ENCODE measurements at regions not wholly inside any gene's neighbourhood (a gene's known extent, or its start where the extent isn't known, plus 50 kb on each side); places are given as distances from the start of the nearest gene placed in this dataset.

DNA sequence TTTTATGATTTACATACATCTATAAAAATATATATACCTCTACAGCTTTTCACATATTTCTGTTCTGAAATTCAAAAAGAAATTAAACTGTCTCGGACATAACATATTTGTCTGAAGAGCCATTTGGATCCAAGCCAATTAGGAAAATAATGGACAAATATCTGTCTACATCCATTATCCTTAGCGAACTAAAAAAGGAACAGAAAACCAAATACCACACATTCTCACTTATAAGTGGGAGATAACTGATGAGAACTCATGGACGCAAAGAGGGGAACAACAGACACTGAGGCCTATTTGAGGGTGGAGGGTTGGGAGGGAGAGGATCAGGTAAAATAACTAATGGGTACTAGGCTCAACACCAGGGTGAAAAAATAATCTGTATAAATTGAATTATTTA, 829.4 kb upstream of the ALCAM start:
- ATAC-seq (ENCODE audit: insufficient read depth, low FRiP score) (no peak), DNase-seq (no peak)
- H3K27me3 ChIP-seq (ENCODE audit: control insufficient read depth in 3 of 3, insufficient read depth in 3 of 3, low read length in 2 of 3) = no peaks in the 10 kb centered on the region
- no peaks in the 10 kb centered on the region for H3K4me1 ChIP-seq (ENCODE audit: control insufficient read depth in 5 of 5, insufficient read depth in 5 of 5, low read length in 5 of 5)
- TF ChIP-seq, protein P1, sequence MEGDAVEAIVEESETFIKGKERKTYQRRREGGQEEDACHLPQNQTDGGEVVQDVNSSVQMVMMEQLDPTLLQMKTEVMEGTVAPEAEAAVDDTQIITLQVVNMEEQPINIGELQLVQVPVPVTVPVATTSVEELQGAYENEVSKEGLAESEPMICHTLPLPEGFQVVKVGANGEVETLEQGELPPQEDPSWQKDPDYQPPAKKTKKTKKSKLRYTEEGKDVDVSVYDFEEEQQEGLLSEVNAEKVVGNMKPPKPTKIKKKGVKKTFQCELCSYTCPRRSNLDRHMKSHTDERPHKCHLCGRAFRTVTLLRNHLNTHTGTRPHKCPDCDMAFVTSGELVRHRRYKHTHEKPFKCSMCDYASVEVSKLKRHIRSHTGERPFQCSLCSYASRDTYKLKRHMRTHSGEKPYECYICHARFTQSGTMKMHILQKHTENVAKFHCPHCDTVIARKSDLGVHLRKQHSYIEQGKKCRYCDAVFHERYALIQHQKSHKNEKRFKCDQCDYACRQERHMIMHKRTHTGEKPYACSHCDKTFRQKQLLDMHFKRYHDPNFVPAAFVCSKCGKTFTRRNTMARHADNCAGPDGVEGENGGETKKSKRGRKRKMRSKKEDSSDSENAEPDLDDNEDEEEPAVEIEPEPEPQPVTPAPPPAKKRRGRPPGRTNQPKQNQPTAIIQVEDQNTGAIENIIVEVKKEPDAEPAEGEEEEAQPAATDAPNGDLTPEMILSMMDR (IDR thresholded peaks at IDR 0.05; ENCODE audit: control extremely low read depth, extremely low read depth) = no peak
- H3K9me3 ChIP-seq (ENCODE audit: control insufficient read depth in 4 of 4, insufficient read depth in 3 of 4, low read length in 3 of 4) = peaks cover 0 to 6% (median 3%) of the 10 kb centered on the region in 4 donors
- no peak overlapping the region for H3K27ac ChIP-seq (ENCODE audit: low read depth in 1 of 2, low read length in 1 of 2)
- WGBS, 2 donors = 78 to 87% methylated on average over 3 of the region's 3 CpGs
- H3K4me3 ChIP-seq = no peak overlapping the region
- no peak overlapping the region for H3K9ac ChIP-seq (ENCODE audit: insufficient read depth in 1 of 2, low read length in 2 of 2)
- H3K36me3 ChIP-seq (ENCODE audit: control insufficient read depth in 4 of 4, insufficient read depth in 4 of 4, low read length in 4 of 4) = no peaks in the 10 kb centered on the region

DNA sequence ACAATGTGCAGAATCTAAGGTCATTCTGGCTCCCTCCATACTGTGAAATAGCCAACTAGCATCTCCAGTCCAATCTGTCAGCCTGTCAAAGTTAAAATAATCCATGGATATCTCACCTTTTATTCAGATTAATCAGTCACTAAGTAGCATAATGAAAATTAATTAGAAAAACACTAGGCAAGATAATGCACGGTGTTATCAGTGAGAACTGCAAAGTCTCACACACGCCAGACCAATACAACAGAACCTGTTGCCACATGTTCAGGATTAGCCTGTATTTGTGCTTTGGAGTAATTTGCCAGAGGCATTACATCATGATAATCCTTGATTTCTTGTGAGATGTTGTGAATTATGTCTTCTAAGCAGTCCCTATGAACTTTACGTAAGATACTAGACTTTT, 820.4 kb upstream of the ALCAM start:
- no peaks in the 10 kb centered on the region for H3K9me3 ChIP-seq (ENCODE audit: control insufficient read depth in 4 of 4, insufficient read depth in 3 of 4, low read length in 3 of 4)
- no peak for DNase-seq
- no peak for ATAC-seq (ENCODE audit: insufficient read depth, low FRiP score)
- no peaks in the 10 kb centered on the region for H3K36me3 ChIP-seq (ENCODE audit: control insufficient read depth in 4 of 4, insufficient read depth in 4 of 4, low read length in 4 of 4)
- WGBS, 2 donors = 84 to 92% methylated on average over 3 of the region's 3 CpGs
- H3K4me3 ChIP-seq = no peak overlapping the region
- no peaks in the 10 kb centered on the region for H3K27me3 ChIP-seq (ENCODE audit: control insufficient read depth in 3 of 3, insufficient read depth in 3 of 3, low read length in 2 of 3)
- H3K4me1 ChIP-seq (ENCODE audit: control insufficient read depth in 5 of 5, insufficient read depth in 5 of 5, low read length in 5 of 5) = no peaks in the 10 kb centered on the region
- H3K27ac ChIP-seq (ENCODE audit: low read depth in 1 of 2, low read length in 1 of 2) = no peak overlapping the region
- TF ChIP-seq, protein P1 (IDR thresholded peaks at IDR 0.05; ENCODE audit: control extremely low read depth, extremely low read depth) = no peak
- no peak overlapping the region for H3K9ac ChIP-seq (ENCODE audit: insufficient read depth in 1 of 2, low read length in 2 of 2)

DNA sequence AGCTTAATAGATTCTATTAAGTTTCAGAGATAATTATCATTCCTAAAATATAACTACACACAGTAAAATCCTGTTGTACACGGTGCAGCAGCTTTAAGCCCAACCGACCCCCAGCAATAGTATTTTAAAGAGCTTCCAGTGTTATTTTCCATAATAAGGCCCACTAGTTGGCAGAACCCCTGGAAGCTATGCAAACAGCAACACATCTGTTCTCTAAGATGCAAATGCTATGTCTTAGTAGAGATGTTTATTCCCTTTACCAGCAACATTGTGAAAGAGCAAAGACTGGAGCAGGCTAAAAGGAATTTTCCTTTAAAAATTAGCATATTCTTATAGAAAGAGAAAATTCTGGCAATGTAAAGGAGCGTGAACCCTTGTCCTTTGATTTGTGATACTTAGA, 819.7 kb upstream of the ALCAM start:
- Histone ChIP-seq H3K27me3 (ENCODE audit: control insufficient read depth in 3 of 3, insufficient read depth in 3 of 3, low read length in 2 of 3) (no peaks in the 10 kb centered on the region), H3K4me3 (no peak overlapping the region), H3K27ac (ENCODE audit: low read depth in 1 of 2, low read length in 1 of 2) (no peak overlapping the region), H3K9ac (ENCODE audit: insufficient read depth in 1 of 2, low read length in 2 of 2) (no peak overlapping the region), H3K4me1 (ENCODE audit: control insufficient read depth in 5 of 5, insufficient read depth in 5 of 5, low read length in 5 of 5) (no peaks in the 10 kb centered on the region), H3K9me3 (ENCODE audit: control insufficient read depth in 4 of 4, insufficient read depth in 3 of 4, low read length in 3 of 4) (no peaks in the 10 kb centered on the region), H3K36me3 (ENCODE audit: control insufficient read depth in 4 of 4, insufficient read depth in 4 of 4, low read length in 4 of 4) (no peaks in the 10 kb centered on the region)
- WGBS, 2 donors = 54 to 58% methylated on average over 3 of the region's 3 CpGs
- peak in 2 of 3 donors; percentile 26 to 32 for DNase-seq
- TF ChIP-seq, protein P1 (IDR thresholded peaks at IDR 0.05; ENCODE audit: control extremely low read depth, extremely low read depth) = no peak
- no peak for ATAC-seq (ENCODE audit: insufficient read depth, low FRiP score)

DNA sequence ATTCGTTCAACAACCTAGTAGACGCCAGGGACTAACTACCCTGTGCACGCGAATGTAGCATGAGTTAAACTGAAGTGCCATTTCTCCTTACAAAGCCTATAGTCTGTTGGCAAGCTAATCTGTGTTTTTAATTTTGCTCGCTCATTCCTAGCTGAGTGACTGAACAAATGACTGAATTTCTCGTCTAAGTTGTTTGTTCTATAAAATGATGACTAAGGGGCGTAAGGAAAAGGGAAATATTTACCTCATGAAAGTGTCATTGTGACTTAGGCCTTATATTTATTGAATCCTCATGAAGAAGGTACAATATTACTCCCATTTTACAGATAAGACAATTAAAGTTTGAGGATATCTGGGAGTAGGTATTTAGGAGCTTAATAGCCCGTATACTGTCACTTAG, 818.3 kb upstream of the ALCAM start:
- no peak overlapping the region for H3K9ac ChIP-seq (ENCODE audit: insufficient read depth in 1 of 2, low read length in 2 of 2)
- ATAC-seq (ENCODE audit: insufficient read depth, low FRiP score) = no peak
- H3K27ac ChIP-seq (ENCODE audit: low read depth in 1 of 2, low read length in 1 of 2) = no peak overlapping the region

More for the DNA sequence above, 818.3 kb upstream of the ALCAM start:
- no peak for DNase-seq
- WGBS, 2 donors = 69 to 80% methylated on average over 8 of the region's 8 CpGs
- Histone ChIP-seq H3K4me1 (ENCODE audit: control insufficient read depth in 5 of 5, insufficient read depth in 5 of 5, low read length in 5 of 5) (no peaks in the 10 kb centered on the region), H3K4me3 (no peak overlapping the region), H3K27me3 (ENCODE audit: control insufficient read depth in 3 of 3, insufficient read depth in 3 of 3, low read length in 2 of 3) (no peaks in the 10 kb centered on the region), H3K36me3 (ENCODE audit: control insufficient read depth in 4 of 4, insufficient read depth in 4 of 4, low read length in 4 of 4) (no peaks in the 10 kb centered on the region), H3K9me3 (ENCODE audit: control insufficient read depth in 4 of 4, insufficient read depth in 3 of 4, low read length in 3 of 4) (no peaks in the 10 kb centered on the region)
- TF ChIP-seq, protein P1 (IDR thresholded peaks at IDR 0.05; ENCODE audit: control extremely low read depth, extremely low read depth) = no peak

All from lung (tissue), 11 donors.